OCI-LY1 (cell line): ENCODE measurements at regions not wholly inside any gene's neighbourhood (a gene's known extent, or its start where the extent isn't known, plus 50 kb on each side); places are given as distances from the start of the nearest gene placed in this dataset.

Source experiments
- H2AFZ ChIP-seq: fragments of 200-600 bp; sonication (generic), shearing (Covaris generic); 2 replicates; pipeline ENCODE4 v1.6.0; 2014; ENCODE audit warnings: antibody characterized with exemption, mild to moderate bottlenecking, low read length
- H3F3A ChIP-seq: fragments of 200-600 bp; sonication (generic), shearing (Covaris generic); 2 replicates; pipeline ENCODE4 v1.6.0; 2014; ENCODE audit warnings: mild to moderate bottlenecking, antibody characterized with exemption, low read length, moderate library complexity; ENCODE audit not compliant: insufficient read depth
- H3K27ac ChIP-seq: fragments of 200-600 bp; sonication (generic); 2 replicates; pipeline ENCODE4 v1.5.1; 2014; ENCODE audit warnings: low read length, mixed run types, mild to moderate bottlenecking, low read depth; ENCODE audit not compliant: poor library complexity, severe bottlenecking
- H3K27me3 ChIP-seq: fragments of 200-600 bp; sonication (generic); 2 replicates; pipeline ENCODE4 v1.6.0; 2014; ENCODE audit warnings: antibody characterized with exemption, mild to moderate bottlenecking, low read length, moderate library complexity; ENCODE audit not compliant: insufficient read depth
- H3K36me3 ChIP-seq: fragments of 200-600 bp; sonication (generic); 2 replicates; pipeline ENCODE4 v1.6.1; 2014; ENCODE audit warnings: mild to moderate bottlenecking, antibody characterized with exemption, low read length, moderate library complexity, mixed read lengths; ENCODE audit not compliant: insufficient read depth
- H3K4me1 ChIP-seq: fragments of 200-600 bp; sonication (generic); 2 replicates; pipeline ENCODE4 v1.5.1; 2014; ENCODE audit warnings: mild to moderate bottlenecking, low read length, moderate library complexity; ENCODE audit not compliant: insufficient read depth, severe bottlenecking
- H3K4me2 ChIP-seq: fragments of 200-600 bp; sonication (generic), shearing (Covaris generic); 2 replicates; pipeline ENCODE4 v1.6.1; 2014; ENCODE audit warnings: low read length
- H3K4me3 ChIP-seq: fragments of 200-600 bp; sonication (generic); 2 replicates; pipeline ENCODE4 v1.5.1; 2014; ENCODE audit warnings: low read length, low read depth, mild to moderate bottlenecking, mixed read lengths; ENCODE audit not compliant: poor library complexity, severe bottlenecking
- H3K79me2 ChIP-seq: fragments of 200-600 bp; shearing (Covaris generic); 2 replicates; pipeline ENCODE4 v1.6.1; 2016; ENCODE audit warnings: mixed run types, low read length, mixed read lengths; ENCODE audit not compliant: insufficient read depth
- H3K9ac ChIP-seq: fragments of 200-600 bp; sonication (generic), shearing (Covaris generic); 2 replicates; pipeline ENCODE4 v1.6.1; 2014; ENCODE audit warnings: mild to moderate bottlenecking, low read length, mixed read lengths
- H3K9me2 ChIP-seq: fragments of 200-600 bp; sonication (generic), shearing (Covaris generic); 2 replicates; pipeline ENCODE4 v1.6.1; 2014; ENCODE audit warnings: low read depth, mild to moderate bottlenecking, low read length, mixed read lengths
- H3K9me3 ChIP-seq: fragments of 200-600 bp; shearing (Covaris generic); 2 replicates; pipeline ENCODE4 v1.6.1; 2014; ENCODE audit warnings: low read length, mixed read lengths
- H4K20me1 ChIP-seq: fragments of 200-600 bp; sonication (generic), shearing (Covaris generic); 2 replicates; pipeline ENCODE4 v1.6.0; 2016; ENCODE audit warnings: mild to moderate bottlenecking, low read length; ENCODE audit not compliant: insufficient read depth
- EZH2 ChIP-seq: fragments of 200-600 bp; sonication (generic), shearing (Covaris generic); IDR thresholded peaks from 2 replicates; pipeline ENCODE4 v1.8.0; 2017; ENCODE audit warnings: borderline replicate concordance, mixed run types, mild to moderate bottlenecking, antibody characterized with exemption, low read length, moderate library complexity, mixed read lengths
- TF ChIP-seq, protein P1 (sequence below): fragments of 200-600 bp; sonication (generic), shearing (Covaris generic); IDR thresholded peaks from 2 replicates; pipeline ENCODE4 v1.5.1; 2017; ENCODE audit warnings: mild to moderate bottlenecking, antibody characterized with exemption, low read length, moderate library complexity, mixed read lengths

DNA sequence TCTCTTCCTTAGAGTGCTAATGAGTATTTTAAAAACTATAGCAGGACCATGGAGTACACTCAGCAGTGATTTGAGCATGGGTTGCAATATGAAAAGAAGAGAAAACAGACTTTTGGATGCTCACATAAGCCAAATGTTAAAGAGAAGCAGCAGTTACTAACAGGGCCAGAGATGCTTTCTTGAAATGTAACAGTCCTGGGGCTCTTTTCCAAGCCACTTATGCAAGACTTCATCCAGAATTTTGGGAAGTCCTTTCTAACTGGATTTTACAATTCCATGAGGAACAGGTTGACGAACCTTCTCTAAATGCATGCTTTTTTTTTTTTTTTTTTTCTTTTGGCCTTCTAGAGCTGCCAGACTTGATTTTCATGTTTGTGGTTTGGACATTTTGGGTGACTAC is 282.0 kb downstream of the SEC23IP start:
- Histone ChIP-seq H3K9ac (no peak overlapping the region), H3K9me2 (no peaks in the 10 kb centered on the region), H3K4me2 (no peak overlapping the region), H3K79me2 (no peaks in the 10 kb centered on the region), H4K20me1 (no peaks in the 10 kb centered on the region), H3K9me3 (no peaks in the 10 kb centered on the region), H3K4me3 (no peak overlapping the region), H3K36me3 (no peaks in the 10 kb centered on the region), H3K27me3 (no peaks in the 10 kb centered on the region), H3K4me1 (no peaks in the 10 kb centered on the region), H3K27ac (no peak overlapping the region), H2AFZ (no peak overlapping the region), H3F3A (no peaks in the 10 kb centered on the region)
- no peak for TF ChIP-seq EZH2

DNA sequence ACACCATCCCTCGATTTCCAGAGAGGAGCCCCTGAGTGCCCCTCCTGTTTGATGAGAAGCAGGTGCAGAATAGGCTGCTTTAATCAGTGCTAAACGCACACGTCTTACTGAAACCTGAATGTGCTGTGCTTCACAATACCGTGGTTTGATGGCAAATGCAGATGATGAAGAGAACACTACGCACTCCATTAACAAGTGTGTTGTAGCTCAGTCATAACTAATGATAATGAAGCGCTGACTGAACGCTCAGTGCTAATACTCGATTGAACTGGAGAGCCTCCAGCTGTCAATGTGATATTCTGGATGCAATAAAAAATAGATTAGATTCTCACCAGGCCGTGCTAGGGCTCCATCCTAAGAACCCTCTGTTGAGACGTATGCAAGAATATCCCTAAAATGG is 279.7 kb upstream of the PLPP4 start:
- Histone ChIP-seq H3K9me3 (no peaks in the 10 kb centered on the region), H3F3A (no peaks in the 10 kb centered on the region), H3K27me3 (no peaks in the 10 kb centered on the region), H3K27ac (no peak overlapping the region), H3K9ac (no peak overlapping the region), H3K4me2 (no peak overlapping the region), H3K4me1 (no peaks in the 10 kb centered on the region), H3K79me2 (no peaks in the 10 kb centered on the region), H3K4me3 (no peak overlapping the region), H4K20me1 (no peaks in the 10 kb centered on the region), H2AFZ (no peak overlapping the region), H3K36me3 (no peaks in the 10 kb centered on the region), H3K9me2 (no peaks in the 10 kb centered on the region)
- no peak for TF ChIP-seq EZH2
- TF ChIP-seq, protein P1, sequence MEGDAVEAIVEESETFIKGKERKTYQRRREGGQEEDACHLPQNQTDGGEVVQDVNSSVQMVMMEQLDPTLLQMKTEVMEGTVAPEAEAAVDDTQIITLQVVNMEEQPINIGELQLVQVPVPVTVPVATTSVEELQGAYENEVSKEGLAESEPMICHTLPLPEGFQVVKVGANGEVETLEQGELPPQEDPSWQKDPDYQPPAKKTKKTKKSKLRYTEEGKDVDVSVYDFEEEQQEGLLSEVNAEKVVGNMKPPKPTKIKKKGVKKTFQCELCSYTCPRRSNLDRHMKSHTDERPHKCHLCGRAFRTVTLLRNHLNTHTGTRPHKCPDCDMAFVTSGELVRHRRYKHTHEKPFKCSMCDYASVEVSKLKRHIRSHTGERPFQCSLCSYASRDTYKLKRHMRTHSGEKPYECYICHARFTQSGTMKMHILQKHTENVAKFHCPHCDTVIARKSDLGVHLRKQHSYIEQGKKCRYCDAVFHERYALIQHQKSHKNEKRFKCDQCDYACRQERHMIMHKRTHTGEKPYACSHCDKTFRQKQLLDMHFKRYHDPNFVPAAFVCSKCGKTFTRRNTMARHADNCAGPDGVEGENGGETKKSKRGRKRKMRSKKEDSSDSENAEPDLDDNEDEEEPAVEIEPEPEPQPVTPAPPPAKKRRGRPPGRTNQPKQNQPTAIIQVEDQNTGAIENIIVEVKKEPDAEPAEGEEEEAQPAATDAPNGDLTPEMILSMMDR, result no peak

DNA sequence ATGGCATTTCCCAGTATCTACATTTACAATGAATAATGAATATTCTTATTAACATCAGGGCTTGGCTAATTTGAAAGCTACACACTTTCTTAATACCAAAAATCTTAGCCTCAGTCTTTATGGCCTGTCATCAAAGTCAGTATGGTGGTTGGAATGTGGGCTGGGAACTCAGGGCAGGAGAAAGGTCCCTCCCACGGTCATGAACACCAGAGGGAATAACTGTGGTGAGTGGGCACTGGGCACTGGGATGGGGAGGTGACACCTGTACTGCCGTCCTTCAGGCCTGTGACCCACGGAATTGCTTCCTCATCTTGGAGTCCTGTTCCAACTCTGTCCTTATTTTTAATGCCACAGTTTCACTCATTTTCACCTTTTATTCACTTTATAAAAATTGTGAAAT is 276.9 kb upstream of the PLPP4 start:
- Histone ChIP-seq H3K9me3 (no peaks in the 10 kb centered on the region), H3K9me2 (no peaks in the 10 kb centered on the region), H3K4me3 (no peak overlapping the region), H2AFZ (no peak overlapping the region), H3K36me3 (no peaks in the 10 kb centered on the region), H3K27ac (no peak overlapping the region), H3K27me3 (no peaks in the 10 kb centered on the region), H3K4me2 (no peak overlapping the region), H4K20me1 (no peaks in the 10 kb centered on the region), H3F3A (no peaks in the 10 kb centered on the region), H3K9ac (no peak overlapping the region), H3K4me1 (no peaks in the 10 kb centered on the region), H3K79me2 (no peaks in the 10 kb centered on the region)
- TF ChIP-seq EZH2, result no peak
- TF ChIP-seq, protein P1, result no peak

DNA sequence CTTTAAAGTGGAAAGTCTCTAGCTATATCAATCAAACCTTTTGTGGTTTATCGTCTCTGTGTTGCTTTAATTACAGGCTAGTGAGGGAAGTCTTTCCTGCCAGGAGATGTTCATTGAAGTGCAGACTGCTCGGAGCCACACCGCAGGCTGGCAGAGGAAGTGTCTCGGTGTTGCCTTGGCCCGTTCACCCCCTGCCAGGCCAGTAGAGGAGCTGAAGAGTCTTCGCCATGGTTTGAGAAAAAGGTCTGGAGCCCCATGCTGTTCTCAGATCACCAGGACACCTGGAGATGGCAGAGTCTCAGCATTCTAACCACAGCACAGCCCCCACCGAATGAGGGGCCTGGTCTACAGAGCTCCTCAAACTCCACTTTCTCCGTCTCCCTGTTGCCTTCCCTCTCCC is 275.9 kb upstream of the PLPP4 start:
- Histone ChIP-seq H3K79me2 (no peaks in the 10 kb centered on the region), H3F3A (no peaks in the 10 kb centered on the region), H3K36me3 (no peaks in the 10 kb centered on the region), H3K27ac (no peak overlapping the region), H3K27me3 (no peaks in the 10 kb centered on the region), H3K4me3 (no peak overlapping the region), H3K4me1 (no peaks in the 10 kb centered on the region), H4K20me1 (no peaks in the 10 kb centered on the region), H3K9me2 (no peaks in the 10 kb centered on the region), H3K9me3 (no peaks in the 10 kb centered on the region), H3K9ac (no peak overlapping the region), H2AFZ (no peak overlapping the region), H3K4me2 (no peak overlapping the region)
- TF ChIP-seq EZH2, result no peak
- TF ChIP-seq, protein P1, result no peak
